Breast epithelium (tissue), 4 donors: ENCODE measurements at regions not wholly inside any gene's neighbourhood (a gene's known extent, or its start where the extent isn't known, plus 50 kb on each side); places are given as distances from the start of the nearest gene placed in this dataset.

Experiments used
- DNase-seq, 2 donors: peaks; one replicate each; pipeline ENCODE4 v3.0.0-alpha.2; 2019; ENCODE audit warnings: low spot score in 2 of 2
- H3K27ac ChIP-seq, 2 donors: fragments of 200-600 bp; sonication (generic) in 1 of 2; one replicate each; pipeline ENCODE4 v1.5.1; 2016 to 2019; ENCODE audit warnings: mild to moderate bottlenecking in 1 of 2
- H3K27me3 ChIP-seq, 2 donors: fragments of 200-600 bp; sonication (generic) in 1 of 2; one replicate each; pipeline versions ENCODE4 v1.5.1 to v1.6.0; 2017 to 2019; ENCODE audit warnings: control low read depth in 1 of 2, mild to moderate bottlenecking in 1 of 2
- H3K36me3 ChIP-seq: fragments of 200-600 bp; one replicate; pipeline ENCODE4 v1.5.1; 2019
- H3K4me1 ChIP-seq, 2 donors: fragments of 200-600 bp; sonication (generic); one replicate each; pipeline ENCODE4 v1.5.1; 2016 to 2019; ENCODE audit warnings: control low read depth in 1 of 2
- H3K4me3 ChIP-seq, 3 donors: fragments of 200-600 bp; sonication (generic); 1 replicate in 2 of 3; 2 replicates in 1 of 3; pipeline ENCODE4 v1.5.1; 2016 to 2019; ENCODE audit warnings: mild to moderate bottlenecking in 3 of 3, moderate library complexity in 2 of 3
- H3K9me3 ChIP-seq, 2 donors: fragments of 200-600 bp; sonication (generic) in 1 of 2; one replicate each; pipeline ENCODE4 v1.5.1; 2016 to 2019; ENCODE audit warnings: control low read depth in 1 of 2
- POLR2A ChIP-seq: fragments of 450-650 bp; IDR thresholded peaks from one replicate; pipeline ENCODE4 v1.6.1; 2016; ENCODE audit warnings: antibody characterized with exemption, mild to moderate bottlenecking, moderate library complexity
- POLR2AphosphoS5 ChIP-seq, 3 donors: sonication (generic); formaldehyde crosslinking; IDR thresholded peaks; one replicate each; pipeline ENCODE4 v1.6.1; 2017; ENCODE audit warnings: antibody characterized with exemption in 3 of 3
- intact Hi-C: fragments of 100-400 bp; cut with DNase I; formaldehyde crosslinking; loops from one replicate; pipeline ENCODE4 v1.15.1; 2023; ENCODE audit warnings: low total_unique reads
- TF ChIP-seq, protein P1 (sequence below), 3 donors: fragments of 450-650 bp; IDR thresholded peaks; one replicate each; pipeline ENCODE4 v1.5.1; 2016 to 2017; ENCODE audit warnings: antibody characterized with exemption in 3 of 3, mild to moderate bottlenecking in 3 of 3, moderate library complexity in 3 of 3

- H3K27ac ChIP-seq, result no peak overlapping the region
- intact Hi-C loops, result no loop called here
- H3K27me3 ChIP-seq, result no peaks in the 10 kb centered on the region
- no peak overlapping the region for H3K4me3 ChIP-seq
- H3K9me3 ChIP-seq, result peaks cover 0 to 6% of the 10 kb centered on the region in 2 donors
- H3K36me3 ChIP-seq, result no peaks in the 10 kb centered on the region
- H3K4me1 ChIP-seq, result no peaks in the 10 kb centered on the region
- no peak for DNase-seq
- TF ChIP-seq POLR2AphosphoS5 (IDR thresholded peaks at IDR 0.05), result no peak
These were observed 277.8 kb upstream of the VLDLR start for GRCh38 chr9:2343756-2344155.

DNA sequence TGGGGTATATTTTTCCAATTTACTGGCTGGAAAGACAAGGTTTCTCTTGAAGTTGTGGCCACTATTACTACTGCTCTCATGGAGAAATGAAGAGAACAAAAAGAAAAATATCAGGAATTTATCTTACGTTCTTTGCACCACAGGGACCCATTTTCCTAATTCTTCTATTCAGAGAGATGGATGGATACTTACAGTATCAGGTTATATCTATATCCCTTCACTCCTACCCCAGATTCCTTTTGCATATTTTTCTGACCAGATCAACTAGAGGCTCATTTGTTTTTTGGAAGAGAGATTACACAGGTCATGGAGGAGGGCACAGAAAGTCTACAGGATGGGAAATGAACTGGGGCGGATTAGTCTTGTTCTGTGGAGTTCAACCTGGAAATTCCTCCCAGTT is 277.2 kb upstream of the VLDLR start:
- intact Hi-C loops, result no loop called here
- H3K36me3 ChIP-seq, result no peaks in the 10 kb centered on the region

GRCh38 chr9:2345013-2345412 is 276.6 kb upstream of the VLDLR start:
- intact Hi-C loops, result no loop called here
- H3K4me1 ChIP-seq, result no peaks in the 10 kb centered on the region
- peaks cover 0 to 6% of the 10 kb centered on the region in 2 donors for H3K9me3 ChIP-seq
- TF ChIP-seq, protein P1, sequence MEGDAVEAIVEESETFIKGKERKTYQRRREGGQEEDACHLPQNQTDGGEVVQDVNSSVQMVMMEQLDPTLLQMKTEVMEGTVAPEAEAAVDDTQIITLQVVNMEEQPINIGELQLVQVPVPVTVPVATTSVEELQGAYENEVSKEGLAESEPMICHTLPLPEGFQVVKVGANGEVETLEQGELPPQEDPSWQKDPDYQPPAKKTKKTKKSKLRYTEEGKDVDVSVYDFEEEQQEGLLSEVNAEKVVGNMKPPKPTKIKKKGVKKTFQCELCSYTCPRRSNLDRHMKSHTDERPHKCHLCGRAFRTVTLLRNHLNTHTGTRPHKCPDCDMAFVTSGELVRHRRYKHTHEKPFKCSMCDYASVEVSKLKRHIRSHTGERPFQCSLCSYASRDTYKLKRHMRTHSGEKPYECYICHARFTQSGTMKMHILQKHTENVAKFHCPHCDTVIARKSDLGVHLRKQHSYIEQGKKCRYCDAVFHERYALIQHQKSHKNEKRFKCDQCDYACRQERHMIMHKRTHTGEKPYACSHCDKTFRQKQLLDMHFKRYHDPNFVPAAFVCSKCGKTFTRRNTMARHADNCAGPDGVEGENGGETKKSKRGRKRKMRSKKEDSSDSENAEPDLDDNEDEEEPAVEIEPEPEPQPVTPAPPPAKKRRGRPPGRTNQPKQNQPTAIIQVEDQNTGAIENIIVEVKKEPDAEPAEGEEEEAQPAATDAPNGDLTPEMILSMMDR (IDR thresholded peaks at IDR 0.05), result no peak
- TF ChIP-seq POLR2A (no peak), POLR2AphosphoS5 (IDR thresholded peaks at IDR 0.05) (no peak)
- H3K36me3 ChIP-seq, result no peaks in the 10 kb centered on the region
- no peak overlapping the region for H3K27ac ChIP-seq
- no peaks in the 10 kb centered on the region for H3K27me3 ChIP-seq
- DNase-seq, result no peak
- no peak overlapping the region for H3K4me3 ChIP-seq

More for the DNA sequence above, 277.2 kb upstream of the VLDLR start:
- Histone ChIP-seq H3K4me1 (no peaks in the 10 kb centered on the region), H3K9me3 (peaks cover 0 to 6% of the 10 kb centered on the region in 2 donors), H3K4me3 (no peak overlapping the region), H3K27me3 (no peaks in the 10 kb centered on the region), H3K27ac (no peak overlapping the region)
- TF ChIP-seq POLR2A (no peak), POLR2AphosphoS5 (IDR thresholded peaks at IDR 0.05) (no peak)
- TF ChIP-seq, protein P1 (IDR thresholded peaks at IDR 0.05), result no peak
- DNase-seq, result no peak

- no peaks in the 10 kb centered on the region for H3K4me1 ChIP-seq
- peaks cover 0 to 6% of the 10 kb centered on the region in 2 donors for H3K9me3 ChIP-seq
- H3K27ac ChIP-seq, result no peak overlapping the region
- H3K36me3 ChIP-seq, result no peaks in the 10 kb centered on the region
- no peak overlapping the region for H3K4me3 ChIP-seq
- intact Hi-C loops, result no loop called here
- H3K27me3 ChIP-seq, result no peaks in the 10 kb centered on the region
- no peak for TF ChIP-seq POLR2AphosphoS5 (IDR thresholded peaks at IDR 0.05)
- no peak for DNase-seq
These were observed 275.2 kb upstream of the VLDLR start for GRCh38 chr9:2346277-2346913.

GRCh38 chr9:2351324-2351723 is 270.3 kb upstream of the VLDLR start:
- Histone ChIP-seq H3K36me3 (no peaks in the 10 kb centered on the region), H3K27me3 (no peaks in the 10 kb centered on the region), H3K27ac (no peak overlapping the region), H3K4me1 (no peaks in the 10 kb centered on the region), H3K9me3 (peaks cover 0 to 6% of the 10 kb centered on the region in 2 donors), H3K4me3 (no peak overlapping the region)
- no peak for DNase-seq
- intact Hi-C loops, result no loop called here
- TF ChIP-seq POLR2AphosphoS5 (IDR thresholded peaks at IDR 0.05) (no peak), POLR2A (no peak)
- TF ChIP-seq, protein P1 (IDR thresholded peaks at IDR 0.05), result no peak

DNA sequence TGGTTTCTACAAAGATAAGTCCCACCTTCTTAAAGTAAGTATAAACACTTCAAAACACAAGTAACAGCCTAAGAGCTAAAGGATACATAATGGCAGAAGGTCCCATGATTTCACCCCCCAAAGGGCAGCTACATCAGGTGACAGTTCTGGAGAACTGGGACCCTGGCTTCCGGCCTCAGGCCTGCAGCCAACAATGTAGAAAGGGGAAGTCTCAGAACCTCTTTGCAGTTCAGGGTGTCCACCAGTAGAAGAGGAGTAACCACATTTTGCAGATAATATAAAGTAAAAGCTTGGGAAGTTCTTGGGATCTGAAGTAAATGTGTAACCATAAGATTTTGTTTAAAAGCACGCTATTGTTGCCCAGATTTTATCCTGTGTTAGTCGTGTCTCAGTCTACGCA is 267.4 kb upstream of the VLDLR start:
- TF ChIP-seq POLR2AphosphoS5 (IDR thresholded peaks at IDR 0.05) (no peak), POLR2A (no peak)
- TF ChIP-seq, protein P1 (IDR thresholded peaks at IDR 0.05), result no peak
- no peaks in the 10 kb centered on the region for H3K9me3 ChIP-seq

More for the DNA sequence above, 267.4 kb upstream of the VLDLR start:
- Histone ChIP-seq H3K27me3 (no peaks in the 10 kb centered on the region), H3K27ac (no peak overlapping the region), H3K4me1 (no peaks in the 10 kb centered on the region), H3K36me3 (no peaks in the 10 kb centered on the region), H3K4me3 (no peak overlapping the region)
- no peak for DNase-seq
- intact Hi-C loops, result no loop called here
